IgD-negative memory B cell (primary cell): ENCODE measurements at regions not wholly inside any gene's neighbourhood (a gene's known extent, or its start where the extent isn't known, plus 50 kb on each side); places are given as distances from the start of the nearest gene placed in this dataset.
A peak's percentile ranks its signal among the peaks of the same experiment; 100 is the strongest.

Experiments used
- H3K27ac Mint-ChIP-seq, 3 donors: one replicate each; pipeline ENCODE4 v1.8.0; 2020 to 2022; ENCODE audit warnings: mild to moderate bottlenecking in 3 of 3, mixed read lengths in 3 of 3, moderate library complexity in 1 of 3
- H3K27me3 Mint-ChIP-seq: one replicate; pipeline ENCODE4 v1.8.0; 2021; ENCODE audit warnings: mixed read lengths
- H3K36me3 Mint-ChIP-seq: one replicate; pipeline ENCODE4 v1.8.0; 2020; ENCODE audit warnings: mild to moderate bottlenecking, mixed read lengths
- H3K4me1 Mint-ChIP-seq, 3 donors: one replicate each; pipeline ENCODE4 v1.8.0; 2020 to 2022; ENCODE audit warnings: mixed read lengths in 3 of 3, mild to moderate bottlenecking in 1 of 3
- H3K4me3 Mint-ChIP-seq, 4 donors: one replicate each; pipeline ENCODE4 v1.8.0; 2020 to 2022; ENCODE audit warnings: mild to moderate bottlenecking in 4 of 4, mixed read lengths in 4 of 4, moderate library complexity in 3 of 4
- H3K9me3 Mint-ChIP-seq, 3 donors: one replicate each; pipeline ENCODE4 v1.8.0; 2020 to 2021; ENCODE audit warnings: mixed read lengths in 3 of 3, mild to moderate bottlenecking in 1 of 3

DNA sequence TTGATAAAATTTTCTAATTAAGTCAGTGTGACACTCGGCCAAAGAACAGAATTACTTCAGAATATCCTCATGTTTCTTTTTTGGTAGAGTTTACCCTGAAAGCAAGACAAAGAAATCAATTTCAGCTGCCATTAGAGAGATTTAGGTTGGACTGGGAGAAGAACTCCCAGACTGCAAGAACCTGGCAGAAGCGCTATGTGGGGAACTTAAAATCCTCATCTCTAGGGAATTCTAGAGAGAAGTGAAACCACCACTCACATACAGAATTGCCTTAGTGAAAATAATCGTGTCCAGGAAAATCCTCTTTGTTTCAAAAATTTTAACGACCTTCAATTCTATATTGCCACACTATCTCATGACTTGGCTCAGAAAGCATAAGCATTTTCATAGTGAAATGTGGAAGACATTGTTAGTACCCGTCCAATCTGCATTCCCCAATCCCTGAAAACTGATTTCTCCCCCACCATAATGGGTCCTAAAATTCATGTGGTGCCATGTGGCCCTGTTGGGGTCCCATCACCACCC, 297.3 kb upstream of the MEIS1 start:
- H3K4me1 Mint-ChIP-seq, result no peaks in the 10 kb centered on the region
- H3K9me3 Mint-ChIP-seq, result peaks cover 0 to 4% (median 2%) of the 10 kb centered on the region in 3 donors
- no peak overlapping the region for H3K27ac Mint-ChIP-seq
- no peaks in the 10 kb centered on the region for H3K27me3 Mint-ChIP-seq
- H3K4me3 Mint-ChIP-seq, result peak overlapping the region in 1 of 4 donors; percentile 63
- no peaks in the 10 kb centered on the region for H3K36me3 Mint-ChIP-seq

DNA sequence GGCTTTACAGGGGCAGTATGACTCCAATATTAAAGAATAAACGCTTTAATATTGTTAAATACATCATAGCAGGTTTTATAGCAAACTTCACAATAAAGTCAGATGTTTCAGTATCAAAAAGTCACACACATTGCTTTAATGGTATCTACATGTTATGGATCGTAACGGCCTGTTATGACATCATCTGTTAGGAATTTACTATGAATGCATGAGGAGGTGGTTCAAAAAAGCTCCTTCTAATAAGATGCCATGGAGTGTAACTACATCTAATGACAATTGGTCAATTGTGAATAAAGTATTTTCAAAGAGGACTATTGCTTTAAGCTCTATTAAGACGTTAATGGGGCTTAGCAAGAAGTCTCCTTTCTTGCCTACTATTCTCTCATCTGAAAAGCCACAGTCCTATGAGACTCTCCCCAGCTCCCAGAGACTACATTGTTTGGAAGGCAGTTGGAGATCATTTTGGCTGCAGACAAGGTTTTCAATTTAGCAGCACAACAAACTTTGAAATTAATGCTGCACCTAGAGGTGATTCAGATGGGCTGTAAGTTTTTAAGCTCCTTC, 300.7 kb upstream of the MEIS1 start:
- Mint-ChIP-seq H3K27me3 (no peaks in the 10 kb centered on the region), H3K27ac (no peak overlapping the region), H3K4me3 (no peak overlapping the region), H3K9me3 (peaks cover 0 to 6% (median 5%) of the 10 kb centered on the region in 3 donors), H3K4me1 (no peaks in the 10 kb centered on the region), H3K36me3 (no peaks in the 10 kb centered on the region)

DNA sequence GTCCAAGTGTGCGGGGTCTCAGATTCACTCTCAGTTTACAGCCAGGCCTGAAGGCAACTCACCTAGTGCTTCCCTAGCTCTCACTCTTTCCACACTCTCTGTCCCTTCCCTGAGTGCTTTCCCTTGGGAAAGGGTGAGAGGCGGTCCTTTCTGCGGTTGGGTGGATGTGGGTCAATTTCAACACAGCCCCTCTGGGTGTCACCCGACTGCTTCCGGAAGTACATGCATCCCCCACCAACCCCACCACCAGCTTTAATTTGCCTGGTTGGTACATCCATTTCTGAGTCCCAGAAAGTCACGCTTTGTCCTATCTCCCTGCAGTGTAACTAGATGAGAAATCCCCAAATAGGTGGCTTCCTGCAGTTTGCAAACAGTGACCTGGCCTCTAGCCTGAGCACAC, 307.3 kb upstream of the MEIS1 start:
- H3K27me3 Mint-ChIP-seq, result peaks cover 3% of the 10 kb centered on the region
- H3K4me1 Mint-ChIP-seq, result no peaks in the 10 kb centered on the region
- H3K27ac Mint-ChIP-seq, result no peak overlapping the region
- no peak overlapping the region for H3K4me3 Mint-ChIP-seq
- no peaks in the 10 kb centered on the region for H3K36me3 Mint-ChIP-seq
- peaks cover 0 to 3% (median 2%) of the 10 kb centered on the region in 3 donors for H3K9me3 Mint-ChIP-seq

DNA sequence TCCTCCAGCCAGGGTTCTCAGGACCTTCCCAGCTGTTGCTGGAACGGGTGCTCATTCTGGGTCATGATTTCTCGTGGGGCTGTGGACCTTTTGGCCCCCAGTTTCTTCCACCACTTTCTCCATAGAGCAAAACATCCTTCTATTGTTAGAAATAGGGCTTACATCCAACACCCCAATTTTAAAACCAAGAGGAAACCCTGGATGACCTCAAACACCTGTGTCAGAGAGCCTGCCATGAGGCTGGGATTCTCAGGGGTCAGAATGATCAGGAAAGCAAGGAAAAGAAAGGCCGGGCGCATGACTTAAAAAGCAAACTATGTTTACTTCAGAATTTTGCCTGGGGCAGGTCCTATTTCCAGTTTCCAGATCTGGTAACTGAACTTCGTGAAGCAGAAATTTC, 307.9 kb upstream of the MEIS1 start:
- no peak overlapping the region for H3K27ac Mint-ChIP-seq
- no peaks in the 10 kb centered on the region for H3K4me1 Mint-ChIP-seq
- H3K4me3 Mint-ChIP-seq, result no peak overlapping the region
- no peaks in the 10 kb centered on the region for H3K36me3 Mint-ChIP-seq
- peaks cover 3% of the 10 kb centered on the region for H3K27me3 Mint-ChIP-seq
- peaks cover 0 to 3% (median 0%) of the 10 kb centered on the region in 3 donors for H3K9me3 Mint-ChIP-seq

DNA sequence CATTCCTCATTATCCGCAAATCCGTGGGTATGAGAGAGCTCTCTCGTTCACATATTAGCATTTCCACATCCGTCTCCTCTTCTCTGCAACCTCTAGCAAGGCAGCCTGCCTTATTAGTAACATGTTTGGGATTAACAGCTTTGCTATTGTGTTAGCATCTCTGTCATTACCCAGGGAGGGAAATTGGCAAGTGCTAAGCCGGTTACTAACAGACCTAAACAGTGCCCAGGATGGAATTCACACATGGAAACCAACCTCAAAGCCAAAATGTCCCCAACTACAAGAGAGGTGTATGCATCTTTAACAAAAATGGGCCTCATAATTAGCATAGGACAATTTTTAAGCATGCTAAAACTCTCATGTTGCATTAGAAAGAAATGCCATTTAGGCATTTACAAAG, 309.0 kb upstream of the MEIS1 start:
- Mint-ChIP-seq H3K4me1 (no peaks in the 10 kb centered on the region), H3K36me3 (no peaks in the 10 kb centered on the region), H3K9me3 (no peaks in the 10 kb centered on the region), H3K27ac (no peak overlapping the region), H3K27me3 (peaks cover 3% of the 10 kb centered on the region), H3K4me3 (no peak overlapping the region)

DNA sequence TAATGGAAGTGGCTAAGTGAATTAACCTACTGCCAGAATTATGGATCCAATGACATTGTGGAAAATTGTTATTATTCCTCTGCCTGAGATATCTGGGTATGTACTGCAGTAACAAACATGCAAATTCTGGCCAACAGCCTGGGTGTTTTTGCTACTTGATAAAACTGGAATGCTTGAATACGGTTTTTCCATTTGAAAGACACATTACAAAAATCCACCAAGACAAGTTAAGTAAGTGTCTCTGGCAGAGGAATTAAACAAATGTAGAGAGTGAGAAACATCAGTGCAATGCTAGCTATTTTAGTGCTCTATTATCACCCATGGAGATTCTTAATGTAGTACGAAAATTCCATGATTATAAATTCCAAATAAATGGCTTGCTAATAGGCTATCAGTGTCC, 312.4 kb upstream of the MEIS1 start:
- Mint-ChIP-seq H3K9me3 (no peaks in the 10 kb centered on the region), H3K27me3 (peaks cover 3% of the 10 kb centered on the region), H3K36me3 (no peaks in the 10 kb centered on the region), H3K27ac (no peak overlapping the region), H3K4me3 (no peak overlapping the region), H3K4me1 (no peaks in the 10 kb centered on the region)

DNA sequence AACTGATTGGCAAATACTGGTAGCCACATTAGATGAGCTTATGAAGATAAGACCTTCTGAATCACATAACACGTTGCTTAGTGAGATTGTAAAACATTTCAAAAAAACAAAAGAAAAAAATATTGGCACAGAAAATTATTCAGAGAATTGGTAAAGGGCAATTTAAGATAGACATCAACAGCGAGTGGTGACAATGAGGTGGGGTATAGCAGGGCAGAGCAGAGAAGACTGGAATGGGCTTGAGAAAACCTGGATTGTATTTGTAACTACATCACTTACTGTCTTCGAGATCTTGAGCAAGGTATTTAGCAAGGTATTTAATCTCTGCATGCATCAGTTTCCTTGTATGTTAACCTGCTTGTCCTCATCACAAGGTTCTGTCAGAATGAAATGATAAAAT, 313.0 kb upstream of the MEIS1 start:
- Mint-ChIP-seq H3K27me3 (peaks cover 3% of the 10 kb centered on the region), H3K36me3 (no peaks in the 10 kb centered on the region)

DNA sequence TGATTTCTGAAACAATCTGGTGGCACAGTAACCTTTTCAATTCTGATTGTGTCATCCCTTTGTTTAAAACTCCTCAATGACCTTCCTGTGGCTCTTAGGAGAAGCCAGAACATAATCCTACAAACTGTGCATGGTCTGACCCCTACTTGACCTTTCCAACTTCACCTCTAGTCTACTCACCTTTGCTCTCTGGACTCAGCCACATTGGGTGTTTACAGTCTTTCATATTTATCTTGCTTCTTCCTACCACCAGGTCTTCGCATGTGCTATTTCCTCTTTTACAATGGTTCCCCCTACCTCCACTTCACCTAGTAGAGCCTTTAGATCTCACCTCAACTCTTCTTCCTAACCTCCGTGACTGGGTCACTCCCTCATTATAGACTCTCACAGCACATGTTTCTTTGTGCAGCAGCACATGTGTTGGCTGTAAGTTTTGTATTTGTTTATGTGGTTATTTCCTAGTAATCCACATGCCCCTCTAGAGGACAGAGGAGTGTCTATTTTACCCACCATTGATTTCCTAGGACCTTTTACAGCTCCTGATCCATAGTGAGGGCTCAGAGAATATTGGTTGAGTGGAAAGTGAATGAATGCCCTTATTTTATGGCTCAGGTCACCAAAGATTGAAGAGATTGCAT, 320.8 kb upstream of the MEIS1 start:
- H3K27ac Mint-ChIP-seq, result no peak overlapping the region
- no peaks in the 10 kb centered on the region for H3K27me3 Mint-ChIP-seq
- no peaks in the 10 kb centered on the region for H3K4me1 Mint-ChIP-seq
- H3K36me3 Mint-ChIP-seq, result no peaks in the 10 kb centered on the region
- no peak overlapping the region for H3K4me3 Mint-ChIP-seq
- peaks cover 0 to 4% (median 1%) of the 10 kb centered on the region in 3 donors for H3K9me3 Mint-ChIP-seq

More for the DNA sequence above, 313.0 kb upstream of the MEIS1 start:
- Mint-ChIP-seq H3K9me3 (no peaks in the 10 kb centered on the region), H3K4me1 (no peaks in the 10 kb centered on the region), H3K4me3 (no peak overlapping the region), H3K27ac (no peak overlapping the region)

DNA sequence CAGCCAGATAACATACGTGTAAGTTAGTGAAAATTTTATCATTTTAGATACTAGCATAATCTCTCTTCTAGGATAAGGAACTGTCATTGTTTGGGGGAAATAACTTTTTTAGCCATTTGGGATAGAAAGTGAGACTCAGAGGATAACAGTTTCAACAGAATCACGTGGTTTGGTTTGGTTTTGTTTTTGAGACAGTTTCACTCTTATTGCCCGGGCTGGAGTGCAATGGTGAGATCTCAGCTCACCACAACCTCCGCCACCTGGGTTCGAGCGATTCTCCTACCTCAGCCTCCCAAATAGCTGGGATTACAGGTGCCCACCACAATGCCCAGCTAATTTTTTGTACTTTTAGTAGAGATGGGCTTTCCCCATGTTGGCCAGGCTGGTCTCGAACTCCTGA, 323.2 kb upstream of the MEIS1 start:
- H3K36me3 Mint-ChIP-seq, result no peaks in the 10 kb centered on the region
- H3K4me1 Mint-ChIP-seq, result no peaks in the 10 kb centered on the region
- H3K27me3 Mint-ChIP-seq, result peaks cover 3% of the 10 kb centered on the region
- no peak overlapping the region for H3K27ac Mint-ChIP-seq
- no peak overlapping the region for H3K4me3 Mint-ChIP-seq
- H3K9me3 Mint-ChIP-seq, result peaks cover 0 to 4% (median 1%) of the 10 kb centered on the region in 3 donors

DNA sequence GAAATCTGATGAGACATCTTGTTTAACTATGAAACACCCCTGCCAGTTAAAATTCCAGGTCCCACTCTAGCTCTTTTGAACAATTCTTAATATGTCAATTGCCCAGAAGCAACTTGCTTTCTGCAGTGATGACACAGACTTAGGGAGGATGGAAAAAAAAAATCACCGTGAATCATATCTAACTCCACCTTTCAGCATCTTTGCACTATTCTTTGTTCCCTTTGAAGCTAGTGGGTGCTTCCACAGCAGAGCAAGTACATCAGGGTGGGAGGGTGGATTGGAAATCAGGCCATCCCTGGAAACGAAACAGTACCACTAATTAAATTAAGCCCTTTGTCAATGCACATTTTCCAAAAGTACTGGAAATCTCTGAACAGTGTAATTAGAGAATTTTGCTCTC, 324.3 kb upstream of the MEIS1 start:
- Mint-ChIP-seq H3K27me3 (peaks cover 3% of the 10 kb centered on the region), H3K9me3 (peaks cover 0 to 4% (median 1%) of the 10 kb centered on the region in 3 donors), H3K4me3 (no peak overlapping the region), H3K27ac (no peak overlapping the region), H3K36me3 (no peaks in the 10 kb centered on the region), H3K4me1 (no peaks in the 10 kb centered on the region)

DNA sequence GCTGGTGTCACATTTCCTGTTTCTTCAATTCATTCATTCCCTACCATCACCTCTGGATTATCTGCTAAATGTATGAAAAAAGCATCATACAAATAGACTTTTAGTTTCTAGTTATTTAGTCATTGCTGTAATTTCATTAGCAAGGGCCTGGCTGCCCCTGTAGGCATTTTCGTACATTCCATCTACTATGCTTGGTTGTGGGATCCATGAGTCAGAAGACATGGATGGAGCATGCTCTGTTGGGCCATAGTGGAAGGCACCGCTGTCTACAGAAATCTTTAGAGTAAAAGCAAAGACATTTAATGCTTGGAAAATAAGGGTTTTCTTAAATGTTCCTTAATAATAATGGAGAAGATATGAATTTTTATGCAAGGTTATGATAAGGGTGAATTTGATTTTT, 324.8 kb upstream of the MEIS1 start:
- Mint-ChIP-seq H3K36me3 (no peaks in the 10 kb centered on the region), H3K27me3 (peaks cover 3% of the 10 kb centered on the region)

DNA sequence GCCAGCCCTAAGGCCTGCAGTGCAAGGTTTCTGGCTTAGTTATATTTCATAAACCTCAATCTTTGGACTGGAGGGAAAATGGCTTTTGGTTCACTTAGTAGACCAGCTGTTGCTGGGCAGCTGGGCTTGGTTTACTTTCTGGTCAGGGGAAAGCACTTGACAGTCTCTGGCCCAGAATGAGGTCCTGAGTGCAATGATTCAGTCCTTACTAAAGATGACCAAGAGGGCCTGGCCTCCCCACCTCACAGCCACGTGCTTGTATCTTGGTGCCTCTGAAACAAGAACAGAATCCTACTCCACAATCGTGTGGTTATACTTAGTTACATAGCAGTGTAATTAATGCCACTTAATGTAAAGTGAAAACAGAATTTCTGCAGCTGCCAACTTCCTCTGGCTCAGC, 325.5 kb upstream of the MEIS1 start:
- no peaks in the 10 kb centered on the region for H3K4me1 Mint-ChIP-seq
- peaks cover 0 to 1% (median 0%) of the 10 kb centered on the region in 3 donors for H3K9me3 Mint-ChIP-seq
- no peak overlapping the region for H3K4me3 Mint-ChIP-seq
- peaks cover 3% of the 10 kb centered on the region for H3K27me3 Mint-ChIP-seq
- no peak overlapping the region for H3K27ac Mint-ChIP-seq
- H3K36me3 Mint-ChIP-seq, result no peaks in the 10 kb centered on the region

More for the DNA sequence above, 324.8 kb upstream of the MEIS1 start:
- H3K4me3 Mint-ChIP-seq, result no peak overlapping the region
- H3K9me3 Mint-ChIP-seq, result peaks cover 0 to 4% (median 1%) of the 10 kb centered on the region in 3 donors
- no peak overlapping the region for H3K27ac Mint-ChIP-seq
- no peaks in the 10 kb centered on the region for H3K4me1 Mint-ChIP-seq

DNA sequence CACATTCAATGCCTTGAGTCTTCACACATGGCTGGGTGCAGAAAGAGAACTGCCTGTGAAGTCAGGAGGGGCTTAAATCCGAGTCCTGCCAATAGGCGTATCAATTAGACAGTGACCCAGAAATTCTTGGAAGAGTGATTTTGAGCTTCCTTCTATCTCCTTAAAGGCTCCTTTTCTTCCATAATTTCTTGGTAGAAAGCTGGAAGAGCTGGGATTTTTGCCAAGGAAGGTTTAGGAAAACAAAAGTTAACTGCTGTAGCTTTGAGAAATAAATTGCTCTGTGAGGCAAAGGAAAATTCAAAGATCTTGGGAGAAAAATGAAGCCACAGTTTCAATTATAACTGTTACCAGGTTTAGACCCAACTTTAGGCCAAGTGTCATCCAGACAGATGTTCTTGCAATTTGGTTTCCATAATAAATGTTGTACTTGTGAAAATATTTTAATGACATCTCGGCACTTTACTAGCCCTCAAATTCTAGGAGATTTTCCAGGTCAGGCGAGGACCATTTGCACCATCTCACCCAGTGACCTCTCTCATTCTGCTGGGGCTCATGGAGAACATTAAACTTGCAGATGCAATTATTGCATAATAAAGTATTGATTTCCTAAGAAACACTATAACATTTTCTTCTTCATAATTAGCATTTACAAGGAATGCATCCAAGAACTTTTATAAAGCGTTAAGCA, 329.7 kb upstream of the MEIS1 start:
- H3K27me3 Mint-ChIP-seq, result peaks cover 3% of the 10 kb centered on the region
- H3K27ac Mint-ChIP-seq, result no peak overlapping the region
- H3K36me3 Mint-ChIP-seq, result no peaks in the 10 kb centered on the region
- H3K4me3 Mint-ChIP-seq, result no peak overlapping the region
- H3K4me1 Mint-ChIP-seq, result no peaks in the 10 kb centered on the region
- H3K9me3 Mint-ChIP-seq, result peaks cover 0 to 2% (median 0%) of the 10 kb centered on the region in 3 donors

DNA sequence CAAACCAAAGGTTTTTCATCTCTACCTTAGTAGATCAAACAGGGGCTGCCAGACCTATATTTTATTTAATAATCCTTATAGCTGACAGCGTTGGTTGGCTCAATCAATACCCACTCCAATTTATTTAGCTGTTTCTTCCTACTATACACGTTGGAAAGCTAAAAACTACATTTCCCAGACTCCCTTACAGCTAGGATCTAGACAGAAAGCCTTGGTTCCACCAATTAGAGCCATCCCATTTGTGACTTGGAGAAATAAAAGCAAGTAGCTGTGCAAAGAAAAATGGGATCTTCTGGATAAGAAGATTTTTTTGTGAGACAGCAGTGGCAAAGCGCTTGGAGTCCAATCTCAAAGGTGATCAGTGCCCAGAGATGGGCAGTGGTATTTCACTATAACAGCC, 331.3 kb upstream of the MEIS1 start:
- H3K27ac Mint-ChIP-seq, result no peak overlapping the region
- no peaks in the 10 kb centered on the region for H3K4me1 Mint-ChIP-seq
- peaks cover 0 to 2% (median 0%) of the 10 kb centered on the region in 3 donors for H3K9me3 Mint-ChIP-seq

DNA sequence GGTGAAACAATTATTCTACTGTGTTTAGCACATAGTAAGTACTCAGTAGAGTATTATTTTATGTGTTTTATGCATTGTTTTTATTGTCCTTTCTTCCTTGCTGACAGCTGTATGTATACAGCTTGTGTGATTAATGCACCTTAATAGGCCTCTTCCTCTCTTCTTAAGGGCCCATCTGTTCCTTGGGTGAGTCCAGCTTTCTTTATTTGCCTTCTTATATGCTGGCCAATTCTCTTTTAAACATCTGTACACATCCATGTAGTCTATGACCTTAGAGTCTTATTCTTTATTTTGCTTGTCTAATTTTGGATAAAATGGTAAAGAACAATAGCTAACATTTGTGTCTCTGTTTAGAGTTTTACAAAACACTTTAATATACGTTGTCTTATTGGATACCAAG, 333.7 kb upstream of the MEIS1 start:
- Mint-ChIP-seq H3K36me3 (peaks cover 1% of the 10 kb centered on the region), H3K4me3 (no peak overlapping the region)

More for the DNA sequence above, 331.3 kb upstream of the MEIS1 start:
- H3K36me3 Mint-ChIP-seq, result no peaks in the 10 kb centered on the region
- no peak overlapping the region for H3K4me3 Mint-ChIP-seq
- peaks cover 2% of the 10 kb centered on the region for H3K27me3 Mint-ChIP-seq

More for the DNA sequence above, 333.7 kb upstream of the MEIS1 start:
- no peaks in the 10 kb centered on the region for H3K27me3 Mint-ChIP-seq
- H3K9me3 Mint-ChIP-seq, result peaks cover 0 to 4% (median 2%) of the 10 kb centered on the region in 3 donors
- H3K4me1 Mint-ChIP-seq, result no peaks in the 10 kb centered on the region
- H3K27ac Mint-ChIP-seq, result no peak overlapping the region
